H9 (cell line): ENCODE measurements at regions not wholly inside any gene's neighbourhood (a gene's known extent, or its start where the extent isn't known, plus 50 kb on each side); places are given as distances from the start of the nearest gene placed in this dataset.

Source experiments
- DNase-seq: peaks from one replicate; pipeline ENCODE4 v3.0.0-alpha.2; 2017
- H2AFZ ChIP-seq: one replicate; pipeline ENCODE4 v1.6.1; 2013; ENCODE audit warnings: mild to moderate bottlenecking, low read length, control low read depth, moderate library complexity
- H2AK5ac ChIP-seq: 2 replicates; pipeline ENCODE4 v1.6.1; 2013; ENCODE audit warnings: low read length, control low read depth, mixed read lengths; ENCODE audit not compliant: insufficient read length
- H2BK120ac ChIP-seq: one replicate; pipeline ENCODE4 v1.6.1; 2013; ENCODE audit warnings: low read depth, mild to moderate bottlenecking, low read length, control low read depth, inconsistent platforms; ENCODE audit not compliant: poor library complexity, severe bottlenecking
- H2BK12ac ChIP-seq: 2 replicates; pipeline ENCODE4 v1.6.1; 2013; ENCODE audit warnings: low read length, control low read depth, mixed read lengths, low read depth; ENCODE audit not compliant: insufficient read length
- H2BK15ac ChIP-seq: 2 replicates; pipeline ENCODE4 v1.6.1; 2013; ENCODE audit warnings: low read depth, low read length, control low read depth
- H2BK20ac ChIP-seq: one replicate; pipeline ENCODE4 v1.6.1; 2013; ENCODE audit warnings: low read depth, mild to moderate bottlenecking, low read length, control low read depth, inconsistent platforms; ENCODE audit not compliant: poor library complexity, severe bottlenecking
- H2BK5ac ChIP-seq: 2 replicates; pipeline ENCODE4 v1.6.1; 2013; ENCODE audit warnings: low read length, control low read depth, mixed read lengths; ENCODE audit not compliant: insufficient read length
- H3K14ac ChIP-seq: 2 replicates; pipeline ENCODE4 v1.6.1; 2013; ENCODE audit warnings: low read length, control low read depth; ENCODE audit not compliant: insufficient read depth
- H3K18ac ChIP-seq: 2 replicates; pipeline ENCODE4 v1.6.1; 2013; ENCODE audit warnings: low read depth, mild to moderate bottlenecking, mixed read lengths, low read length, control low read depth; ENCODE audit not compliant: insufficient read length
- H3K23ac ChIP-seq: 2 replicates; pipeline ENCODE4 v1.6.1; 2013; ENCODE audit warnings: low read length, control low read depth, mixed read lengths, low read depth; ENCODE audit not compliant: insufficient read length
- H3K23me2 ChIP-seq: 2 replicates; pipeline ENCODE4 v1.6.1; 2013; ENCODE audit warnings: low read depth, mild to moderate bottlenecking, mixed read lengths, low read length, control low read depth; ENCODE audit not compliant: insufficient read length, poor library complexity, severe bottlenecking
- H3K27ac ChIP-seq: 2 replicates; pipeline ENCODE4 v1.5.1; 2013; ENCODE audit warnings: low read length, control low read depth, mixed read lengths, low read depth; ENCODE audit not compliant: insufficient read length
- H3K27me3 ChIP-seq: 2 replicates; pipeline ENCODE4 v1.6.1; 2013; ENCODE audit warnings: low read length, control low read depth, inconsistent platforms; ENCODE audit not compliant: insufficient read depth
- H3K4ac ChIP-seq: 2 replicates; pipeline ENCODE4 v1.6.1; 2013; ENCODE audit warnings: low read depth, mild to moderate bottlenecking, control low read depth, inconsistent platforms, low read length, moderate library complexity
- H3K4me1 ChIP-seq: 2 replicates; pipeline ENCODE4 v1.6.1; 2013; ENCODE audit warnings: low read length, control low read depth, inconsistent platforms; ENCODE audit not compliant: insufficient read depth
- H3K4me2 ChIP-seq: 2 replicates; pipeline ENCODE4 v1.6.1; 2013; ENCODE audit warnings: low read length, control low read depth, mixed read lengths; ENCODE audit not compliant: insufficient read length, insufficient read depth
- H3K56ac ChIP-seq: 2 replicates; pipeline ENCODE4 v1.6.1; 2013; ENCODE audit warnings: low read depth, mild to moderate bottlenecking, mixed read lengths, low read length, control low read depth; ENCODE audit not compliant: insufficient read length
- H3K79me1 ChIP-seq: 2 replicates; pipeline ENCODE4 v1.6.1; 2013; ENCODE audit warnings: low read depth, mild to moderate bottlenecking, moderate library complexity, low read length, control low read depth, inconsistent platforms; ENCODE audit not compliant: insufficient read depth, poor library complexity, severe bottlenecking
- H3K79me2 ChIP-seq: 2 replicates; pipeline ENCODE4 v1.6.1; 2013; ENCODE audit warnings: low read length, control low read depth, inconsistent platforms; ENCODE audit not compliant: insufficient read depth
- H3K9ac ChIP-seq: 2 replicates; pipeline ENCODE4 v1.6.1; 2013; ENCODE audit warnings: low read length, control low read depth, mixed read lengths; ENCODE audit not compliant: insufficient read length; ENCODE audit errors: extremely low read depth
- H3K9me3 ChIP-seq: one replicate; pipeline ENCODE4 v1.6.1; 2013; ENCODE audit warnings: low read depth, low read length, inconsistent platforms; ENCODE audit not compliant: control insufficient read depth
- H3T11ph ChIP-seq: one replicate; pipeline ENCODE4 v1.6.1; 2013; ENCODE audit warnings: mild to moderate bottlenecking, low read length, control low read depth, inconsistent platforms
- H4K20me1 ChIP-seq: one replicate; pipeline ENCODE4 v1.6.1; 2013; ENCODE audit not compliant: control insufficient read depth, insufficient read length, insufficient read depth
- H4K5ac ChIP-seq: 2 replicates; pipeline ENCODE4 v1.6.1; 2013; ENCODE audit warnings: low read depth, mild to moderate bottlenecking, mixed read lengths, low read length, control low read depth; ENCODE audit not compliant: insufficient read length
- H4K8ac ChIP-seq: replicated peaks from 2 replicates; pipeline ENCODE4 v1.6.1; 2013; ENCODE audit warnings: low read length, control low read depth, mixed read lengths, low read depth; ENCODE audit not compliant: insufficient read length
- H4K91ac ChIP-seq: 2 replicates; pipeline ENCODE4 v1.6.1; 2013; ENCODE audit warnings: low read depth, mild to moderate bottlenecking, moderate library complexity, mixed read lengths, low read length, control low read depth; ENCODE audit not compliant: insufficient read length
- H3K27ac Mint-ChIP-seq, 3 experiments: 2 replicates in 2 of 3; 3 replicates in 1 of 3; pipeline ENCODE4 v1.8.0; 2020 to 2021; ENCODE audit warnings: mixed read lengths in 3 of 3, mild to moderate bottlenecking in 1 of 3, moderate library complexity in 1 of 3
- H3K27me3 Mint-ChIP-seq: 2 replicates; pipeline ENCODE4 v1.8.0; 2021; ENCODE audit warnings: low read depth, mild to moderate bottlenecking, moderate library complexity, mixed read lengths
- H3K36me3 Mint-ChIP-seq, 3 experiments: 2 replicates in 2 of 3; 3 replicates in 1 of 3; pipeline ENCODE4 v1.8.0; 2020 to 2021; ENCODE audit warnings: low read depth in 3 of 3, mixed read lengths in 3 of 3; ENCODE audit not compliant: insufficient read depth in 1 of 3
- H3K4me1 Mint-ChIP-seq, 2 experiments: 2 replicates each; pipeline ENCODE4 v1.8.0; 2020; ENCODE audit warnings: mixed read lengths in 2 of 2
- H3K4me3 Mint-ChIP-seq, 2 experiments: 2 replicates in 1 of 2; 3 replicates in 1 of 2; pipeline ENCODE4 v1.8.0; 2020 to 2021; ENCODE audit warnings: mild to moderate bottlenecking in 2 of 2, mixed read lengths in 2 of 2, moderate library complexity in 1 of 2
- H3K9me3 Mint-ChIP-seq, 2 experiments: 2 replicates in 1 of 2; 3 replicates in 1 of 2; pipeline ENCODE4 v1.8.0; 2020; ENCODE audit warnings: mild to moderate bottlenecking in 2 of 2, mixed read lengths in 2 of 2, moderate library complexity in 1 of 2
- CTCF ChIP-seq: fragments of 200-600 bp; sonication (generic); conservative IDR thresholded peaks from 3 replicates; pipeline ENCODE4 v1.8.0; 2021; ENCODE audit warnings: antibody characterized with exemption, mild to moderate bottlenecking
- WGBS: extraction: QIAGEN DNeasy Blood & Tissue Kit; methylation state at CpG from one replicate; pipeline ENCODE4 v1.1.7; 2013; ENCODE audit warnings: missing lambda C conversion rate, low lambda C conversion rate, mixed read lengths; ENCODE audit not compliant: insufficient read length; ENCODE audit errors: extremely low coverage; 5-methylcytosine and 5-hydroxymethylcytosine counted together

GRCh38 chr11:101288392-101288791 is 158.8 kb upstream of the PGR start:
- H3T11ph ChIP-seq, result no peak overlapping the region
- no peak overlapping the region for H3K23ac ChIP-seq
- no peak overlapping the region for H2BK120ac ChIP-seq
- H3K4me1 ChIP-seq, result no peaks in the 10 kb centered on the region
- peak; percentile 31; the same call in 2 of the 3 replicates for TF ChIP-seq CTCF
- no peak overlapping the region for H2BK5ac ChIP-seq
- no peak overlapping the region for H4K5ac ChIP-seq
- H4K20me1 ChIP-seq, result no peaks in the 10 kb centered on the region
- no peak overlapping the region for H3K56ac ChIP-seq
- H3K9me3 Mint-ChIP-seq, result peaks cover 4% of the 10 kb centered on the region in 2 experiments; a peak in 4 of 5 replicates
- no peaks in the 10 kb centered on the region for H3K79me1 ChIP-seq
- no peak overlapping the region for H2BK20ac ChIP-seq
- H3K27ac ChIP-seq, result no peak overlapping the region
- H4K91ac ChIP-seq, result no peak overlapping the region
- no peaks in the 10 kb centered on the region for H3K27me3 Mint-ChIP-seq
- H3K79me2 ChIP-seq, result no peaks in the 10 kb centered on the region
- H2BK12ac ChIP-seq, result no peak overlapping the region
- H4K8ac ChIP-seq, result no peak overlapping the region
- no peak overlapping the region for H3K9ac ChIP-seq
- H3K18ac ChIP-seq, result no peak overlapping the region
- H3K4ac ChIP-seq, result no peak overlapping the region
- H3K4me1 Mint-ChIP-seq, result no peaks in the 10 kb centered on the region
- no peak overlapping the region for H3K27ac Mint-ChIP-seq
- H3K36me3 Mint-ChIP-seq, result peaks cover 0 to 2% (median 0%) of the 10 kb centered on the region in 3 experiments; a peak in 1 of 7 replicates
- no peaks in the 10 kb centered on the region for H3K23me2 ChIP-seq
- no peak overlapping the region for H2BK15ac ChIP-seq
- H3K9me3 ChIP-seq, result no peaks in the 10 kb centered on the region
- WGBS, result no CpG with 5 or more reads among the region's 3 CpGs
- H2AFZ ChIP-seq, result no peak overlapping the region
- peak; percentile 29 for DNase-seq
- no peak overlapping the region for H3K4me3 Mint-ChIP-seq
- no peak overlapping the region for H3K14ac ChIP-seq
- H2AK5ac ChIP-seq, result no peak overlapping the region
- no peaks in the 10 kb centered on the region for H3K27me3 ChIP-seq
- H3K4me2 ChIP-seq, result no peak overlapping the region
